ENCODE measurements at regions not wholly inside any gene's neighbourhood (a gene's known extent, or its start where the extent isn't known, plus 50 kb on each side); places are given as distances from the start of the nearest gene placed in this dataset.

DNA sequence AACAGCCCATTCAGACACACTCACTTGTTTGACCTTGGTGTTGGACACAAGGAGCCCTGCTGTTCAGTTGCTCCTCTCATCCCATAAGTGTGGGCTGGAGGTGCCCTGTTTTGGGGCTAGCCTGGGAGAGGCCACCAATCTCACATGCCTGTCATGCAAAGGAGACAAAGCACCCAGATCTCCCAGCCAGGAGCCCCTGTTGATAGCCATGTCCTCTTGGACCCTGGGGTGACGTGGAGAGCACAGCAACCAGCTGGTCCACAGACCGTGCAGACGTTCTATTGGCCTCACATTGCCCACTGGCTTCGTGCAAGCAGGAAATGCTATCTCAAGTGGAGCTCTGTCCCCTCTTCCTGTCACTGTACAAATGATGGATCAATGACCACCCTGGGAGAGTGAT is 240.8 kb downstream of the RPS24 start:
- no peak for DNase-seq (ENCODE audit: low spot score)

DNA sequence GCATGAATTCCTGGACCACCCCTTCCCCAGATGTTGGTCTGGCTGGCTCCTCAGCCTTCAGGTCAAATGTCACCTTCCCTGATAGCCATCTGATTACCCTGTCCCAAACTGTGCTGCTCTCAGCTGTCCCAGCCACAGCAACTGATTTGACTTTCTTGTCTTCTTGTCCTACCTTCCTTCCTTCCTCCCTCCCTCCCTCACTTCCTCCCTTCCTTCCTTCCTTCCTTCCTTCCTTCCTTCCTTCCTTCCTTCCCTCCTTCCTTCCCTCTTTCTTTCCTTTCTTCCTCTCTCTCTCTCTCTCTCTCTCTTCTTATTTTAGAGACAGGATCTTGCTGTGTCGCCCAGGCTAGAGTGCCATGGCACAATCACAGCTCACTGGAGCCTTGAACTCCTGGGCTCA is 242.5 kb downstream of the RPS24 start:
- DNase-seq (ENCODE audit: low spot score), result no peak

DNA sequence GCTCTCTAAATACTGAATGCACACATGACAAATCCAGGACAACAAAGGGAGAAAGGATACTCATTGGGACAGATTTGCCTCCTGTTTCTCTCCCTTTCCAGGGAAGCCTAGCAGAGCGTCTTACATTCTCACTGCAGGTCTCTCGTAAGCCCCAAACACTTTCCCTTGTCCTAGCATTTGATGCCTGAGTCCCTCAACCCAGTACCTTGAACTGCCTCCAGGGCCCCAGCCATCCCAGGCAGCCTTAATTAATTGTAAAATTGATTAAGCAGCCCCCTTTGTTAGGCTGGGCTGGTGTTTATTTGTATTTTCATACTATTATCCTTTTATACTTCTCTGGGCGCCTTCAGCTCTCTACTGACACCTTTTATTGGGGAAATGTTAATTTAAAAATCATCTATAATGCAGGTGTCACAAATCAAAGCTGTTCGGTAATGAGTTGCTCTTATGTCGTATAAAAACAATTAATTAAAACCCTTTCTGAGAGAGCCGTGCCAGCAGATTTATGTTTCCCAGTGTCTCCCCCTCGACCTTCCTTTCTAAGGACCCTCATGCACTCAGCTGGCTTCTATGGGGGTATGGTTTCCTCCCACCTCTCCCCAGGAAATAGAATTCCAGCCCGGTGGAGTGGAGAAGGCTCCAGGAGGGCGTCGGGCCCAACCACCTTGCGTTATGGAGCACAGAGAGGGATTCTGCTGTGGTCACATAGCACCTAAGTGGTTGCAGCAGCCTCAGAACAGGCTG is 243.8 kb downstream of the RPS24 start:
- DNase-seq (ENCODE audit: low spot score), result no peak

DNA sequence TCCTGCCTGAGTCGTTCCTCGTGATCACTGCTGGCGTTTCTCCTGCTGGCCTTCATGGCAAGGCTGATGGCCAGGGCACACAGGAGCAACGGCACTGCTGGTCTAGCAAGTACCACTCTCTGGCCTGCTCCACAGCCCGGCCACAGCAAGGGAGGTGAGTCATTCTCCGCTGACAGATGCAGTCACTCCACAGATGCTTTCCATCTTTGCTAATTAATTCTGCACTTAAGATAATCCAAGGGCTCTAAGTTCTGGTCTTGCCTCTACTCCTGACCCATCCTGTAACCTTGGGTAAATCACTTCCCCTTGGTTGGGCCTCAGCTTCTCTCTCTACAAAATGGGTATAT is 244.4 kb downstream of the RPS24 start:
- no peak for DNase-seq (ENCODE audit: low spot score)

DNA sequence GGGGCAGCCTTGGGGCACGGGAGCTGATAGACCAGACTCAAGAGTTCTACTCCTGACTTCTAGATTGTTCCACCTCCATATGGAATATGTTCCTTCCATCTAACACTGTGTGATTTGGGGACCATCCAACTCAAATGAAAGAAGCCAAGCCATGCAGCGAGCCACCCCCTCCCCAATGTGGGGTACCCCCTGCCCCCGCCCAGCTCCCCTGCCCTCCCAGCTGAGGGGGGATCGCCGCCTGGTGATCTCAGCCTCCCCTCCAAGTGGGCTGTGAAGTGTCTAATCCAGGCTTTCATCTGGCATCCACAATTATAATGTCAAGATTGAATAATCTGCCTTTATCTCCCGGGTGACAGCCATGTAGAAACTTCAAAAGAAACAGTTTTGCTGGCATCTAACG is 246.1 kb downstream of the RPS24 start:
- no peak for DNase-seq (ENCODE audit: low spot score)

DNA sequence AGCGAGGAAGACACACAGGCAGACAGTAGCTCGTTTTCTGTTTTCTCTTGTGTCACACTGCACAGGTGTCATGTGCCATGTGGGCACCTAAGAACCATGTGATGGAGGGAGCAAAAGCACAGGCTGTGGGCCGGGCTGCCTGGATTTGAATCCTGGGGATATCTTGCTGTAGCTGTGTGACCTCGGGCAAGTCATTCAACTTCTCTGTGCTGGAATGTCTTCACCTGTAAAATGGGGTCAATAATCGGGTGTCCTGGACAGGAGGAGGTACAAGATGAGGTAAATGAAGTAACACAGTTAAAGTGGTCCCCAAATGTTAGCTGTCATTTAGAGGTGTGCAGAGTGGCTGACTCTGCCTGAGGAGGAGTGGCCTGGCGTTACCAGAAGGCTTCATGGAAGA is 246.9 kb downstream of the RPS24 start:
- no peak for DNase-seq (ENCODE audit: low spot score)

DNA sequence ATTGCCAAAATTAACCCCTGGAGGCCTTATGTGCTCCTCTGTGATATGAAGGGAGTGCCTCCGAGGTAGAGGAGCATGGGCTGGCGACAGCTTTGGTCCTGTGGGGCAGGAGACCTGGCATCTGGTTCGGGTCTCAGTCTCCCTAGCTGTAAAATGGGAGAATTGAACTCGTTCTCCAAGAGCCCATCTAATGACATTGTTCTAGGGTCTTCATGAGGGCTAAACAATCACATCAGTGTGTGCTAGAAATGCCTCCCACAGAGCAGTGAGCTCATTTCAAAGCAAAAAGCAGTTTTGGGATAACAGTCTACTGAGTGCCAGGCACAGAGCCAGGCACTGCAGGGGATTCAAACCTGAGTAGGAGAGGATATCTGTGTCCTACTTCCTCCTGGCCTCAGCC is 248.0 kb downstream of the RPS24 start:
- DNase-seq (ENCODE audit: low spot score), result no peak

DNA sequence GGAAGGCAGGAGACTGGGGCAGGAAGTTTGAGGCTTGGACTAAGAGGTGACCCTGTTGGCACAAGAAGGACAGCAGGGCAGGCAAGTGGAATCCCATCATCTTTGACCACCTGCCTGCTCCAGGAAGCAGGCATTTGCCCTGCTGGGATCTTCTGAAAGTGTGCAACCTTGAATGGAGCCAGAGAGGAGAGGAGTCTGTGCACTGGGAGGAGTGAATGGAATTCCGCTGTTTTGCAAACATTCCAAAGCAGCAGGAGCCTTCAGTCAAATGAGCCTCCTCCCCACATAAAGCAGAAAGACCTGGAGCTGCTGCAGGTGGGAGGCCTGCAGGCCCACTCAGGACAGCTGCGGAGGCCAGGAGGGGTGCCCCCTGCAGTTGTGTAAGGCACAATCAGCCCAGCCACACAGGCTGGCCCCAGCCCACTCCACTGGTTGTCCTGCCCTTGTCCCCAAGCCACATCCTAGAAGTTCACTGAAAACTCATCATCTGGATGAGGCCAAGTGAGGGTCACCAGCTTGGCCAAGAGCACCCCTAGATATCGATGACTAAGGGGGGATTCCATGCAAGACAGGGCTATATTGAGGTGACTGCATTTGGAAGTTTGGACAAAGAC is 249.5 kb downstream of the RPS24 start:
- no peak for DNase-seq (ENCODE audit: low spot score)

DNA sequence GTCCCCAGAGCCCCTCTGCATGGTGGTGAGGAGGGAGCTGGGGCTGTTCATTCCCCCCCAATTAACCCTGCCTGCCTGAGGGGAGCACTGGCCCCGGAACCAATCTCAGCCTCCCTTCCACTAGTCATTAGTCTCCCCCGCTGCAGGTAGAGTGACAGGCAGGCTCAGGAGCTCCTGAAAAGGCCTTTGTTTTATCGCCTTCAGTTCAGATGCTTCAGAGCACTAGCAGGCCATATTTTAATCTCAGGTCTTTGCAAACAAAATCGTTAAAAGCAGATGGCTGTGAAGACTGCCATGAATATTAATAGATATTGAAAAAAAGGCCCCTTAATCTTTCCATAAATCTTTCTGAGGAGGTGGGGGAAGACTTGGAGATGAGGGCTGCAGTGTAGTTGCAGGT is 250.7 kb downstream of the RPS24 start:
- no peak for DNase-seq (ENCODE audit: low spot score)

DNA sequence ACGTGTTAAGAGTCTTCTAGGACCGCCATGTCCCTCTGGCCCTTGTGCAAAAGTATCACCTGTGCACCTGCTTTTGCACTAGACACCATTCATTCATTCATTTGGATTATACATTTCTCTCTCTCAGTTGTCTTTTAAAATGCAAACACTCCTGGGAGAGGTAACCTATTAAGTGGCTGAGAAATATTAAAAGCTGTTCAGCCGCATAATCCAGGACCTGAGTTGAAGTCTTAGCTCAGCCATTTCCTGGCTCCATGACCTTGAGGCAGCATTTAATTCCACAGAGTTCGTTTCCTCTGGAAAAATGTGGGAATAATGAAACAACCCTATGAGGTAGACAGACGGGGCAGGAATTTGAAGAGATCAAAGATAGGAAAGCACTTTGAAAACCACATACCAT is 251.6 kb downstream of the RPS24 start:
- DNase-seq (ENCODE audit: low spot score), result no peak

DNA sequence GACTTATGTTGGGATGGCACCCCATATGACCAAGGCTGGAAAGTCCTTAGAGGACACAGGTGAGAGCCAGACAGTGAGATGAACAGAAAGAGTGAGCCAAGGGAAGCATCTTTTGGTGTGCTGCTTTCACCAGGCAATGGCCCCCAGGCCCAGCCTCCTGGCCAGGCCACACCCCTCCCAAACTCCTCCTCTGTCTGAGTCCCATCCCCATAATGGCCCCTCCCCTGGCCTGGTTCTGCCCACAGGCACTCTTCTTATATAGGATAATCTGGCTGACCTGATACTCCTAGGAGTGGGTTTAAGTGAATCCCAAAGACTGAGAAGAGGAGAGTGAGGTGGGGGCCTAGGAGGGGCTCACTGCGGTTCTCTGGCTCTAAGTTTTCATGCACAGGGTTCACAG is 252.5 kb downstream of the RPS24 start:
- DNase-seq (ENCODE audit: low spot score), result no peak

DNA sequence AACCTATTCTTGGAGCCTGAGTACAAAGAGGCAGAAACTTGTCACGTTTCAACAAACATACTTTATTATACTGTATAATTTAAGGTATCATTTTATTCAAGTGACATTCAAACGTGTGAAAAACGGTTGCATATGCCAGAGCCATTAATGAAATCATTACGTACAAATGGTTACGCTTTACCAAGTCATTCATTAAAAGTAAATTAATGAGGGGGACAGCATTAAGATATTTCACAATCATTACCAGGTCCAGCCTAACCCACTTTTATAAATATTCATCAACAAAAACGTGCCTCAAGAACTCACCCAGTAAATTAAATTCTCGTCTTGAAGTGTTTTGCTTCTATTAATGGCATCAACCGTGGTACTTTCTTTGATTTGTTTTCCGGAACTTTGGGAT is 253.0 kb downstream of the RPS24 start:
- no peak for DNase-seq (ENCODE audit: low spot score)

DNA sequence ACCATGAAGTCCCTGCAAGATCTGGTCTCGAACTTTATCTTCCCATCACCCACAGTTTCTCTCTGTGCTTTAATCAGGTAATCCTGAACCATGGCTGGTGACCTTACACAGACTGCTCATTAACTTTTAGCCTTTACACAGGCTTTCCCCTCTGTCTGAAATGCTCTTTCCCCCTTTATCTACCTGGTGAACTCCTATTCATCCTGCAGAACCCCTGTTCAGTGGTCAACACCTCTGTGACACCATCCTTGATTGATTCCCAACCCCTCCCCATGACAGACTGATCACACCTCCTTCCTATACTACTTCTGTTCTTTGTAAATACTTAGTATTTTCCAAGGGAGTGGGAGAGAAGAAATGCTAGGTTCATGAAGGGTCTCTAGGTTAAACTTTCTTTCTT is 254.0 kb downstream of the RPS24 start:
- DNase-seq (ENCODE audit: low spot score), result no peak

DNA sequence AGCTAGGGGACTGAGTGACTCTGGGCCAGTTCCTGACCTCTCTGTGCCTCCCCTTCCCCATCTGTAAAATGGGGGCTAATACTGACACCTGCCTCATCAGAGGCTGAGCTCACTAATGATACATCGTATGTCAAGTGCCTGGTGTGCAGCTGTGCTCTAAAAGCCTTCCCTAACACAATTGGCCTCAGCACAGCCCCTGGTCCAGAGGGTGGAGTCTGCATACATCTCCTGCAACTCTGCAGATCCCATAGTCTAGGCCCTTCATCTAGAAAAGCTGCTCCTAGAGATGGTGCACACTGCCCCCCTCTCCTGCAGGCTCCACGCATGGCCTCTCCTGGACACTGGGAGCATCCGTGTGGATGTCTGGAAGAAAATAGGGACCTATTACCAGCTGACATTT is 255.0 kb downstream of the RPS24 start:
- no peak for DNase-seq (ENCODE audit: low spot score)

DNA sequence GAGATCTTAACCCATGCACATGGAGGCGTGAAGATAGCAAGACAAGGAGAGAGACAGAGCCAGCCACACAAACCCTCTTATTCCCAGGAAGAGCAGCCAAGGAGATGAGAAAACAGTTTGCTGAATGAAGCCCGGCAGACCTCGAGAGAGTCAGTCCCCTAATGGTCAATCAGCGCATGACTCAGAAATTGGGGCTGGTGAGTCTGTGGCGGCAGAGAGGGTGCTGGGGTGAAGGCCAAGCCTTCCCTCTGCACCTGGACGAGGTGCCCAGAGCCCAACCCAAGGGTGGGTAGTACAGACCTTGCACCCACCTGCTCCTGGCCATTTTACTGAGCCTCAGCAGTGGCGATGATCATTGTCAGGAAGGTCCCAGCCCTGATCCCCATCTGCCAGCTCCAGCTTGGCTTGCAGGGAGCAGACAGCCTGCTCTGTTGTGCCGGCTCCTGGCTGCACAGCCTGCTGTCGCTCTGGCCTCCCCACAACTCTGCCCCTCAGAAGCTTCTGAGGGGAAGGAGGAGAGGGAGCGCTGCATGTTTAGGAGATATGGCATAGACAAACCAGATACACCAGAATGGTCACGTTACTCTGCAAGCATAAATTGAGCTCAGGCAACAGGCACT is 256.6 kb downstream of the RPS24 start:
- DNase-seq (ENCODE audit: low spot score), result no peak

DNA sequence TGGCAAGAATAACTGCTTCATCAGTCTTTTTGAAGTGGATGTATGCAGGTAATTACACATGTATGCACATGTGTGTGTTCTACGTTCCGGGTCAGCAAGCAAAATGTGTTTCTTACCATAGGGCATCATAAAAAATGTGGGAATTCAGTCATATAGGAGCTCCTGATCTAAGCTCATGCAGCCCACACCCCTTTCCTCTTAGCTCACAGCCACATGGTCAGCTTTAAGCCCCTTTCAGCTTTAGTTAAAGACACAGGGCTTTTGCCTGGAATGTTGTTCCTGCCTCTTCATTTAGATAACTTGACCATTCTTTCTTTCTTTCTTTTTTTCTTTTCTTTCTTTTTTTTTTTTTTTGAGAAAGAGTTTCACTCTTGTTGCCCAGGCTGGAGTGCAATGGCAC is 258.1 kb downstream of the RPS24 start:
- DNase-seq (ENCODE audit: low spot score), result no peak

DNA sequence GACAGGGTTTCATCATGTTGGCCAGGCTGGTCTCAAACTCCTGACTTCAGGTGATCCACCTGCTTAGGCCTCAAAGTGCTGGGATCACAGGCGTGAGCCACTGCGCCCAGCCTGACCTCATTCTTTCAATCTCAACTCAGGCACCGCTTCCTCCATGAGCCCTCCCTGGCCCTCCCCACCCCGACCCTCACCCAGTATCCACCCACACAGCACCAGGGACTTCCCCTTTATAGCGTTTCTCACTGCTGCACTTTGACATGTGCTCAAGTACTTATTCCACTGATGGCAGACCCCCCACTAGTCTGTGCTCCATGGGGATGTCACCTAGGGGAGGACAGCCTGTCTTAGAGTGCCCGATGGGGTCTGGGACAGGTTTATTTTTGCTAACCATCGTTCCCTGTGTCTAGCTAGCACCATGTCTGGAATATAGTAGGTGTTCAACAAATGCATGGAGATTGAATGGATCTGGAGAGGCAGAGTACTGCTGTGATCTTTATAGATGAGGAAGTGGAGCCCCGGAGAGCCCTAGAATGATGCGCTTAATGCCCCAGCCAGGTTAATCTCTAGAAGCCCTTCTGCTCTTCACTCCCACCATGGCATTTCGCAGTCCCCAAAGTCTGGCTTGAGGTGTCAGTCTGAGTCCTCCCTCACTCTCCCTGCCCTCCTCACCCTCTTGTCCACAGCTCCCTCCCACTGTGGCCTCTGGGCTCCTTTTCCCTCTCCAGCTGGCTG is 258.8 kb downstream of the RPS24 start:
- no peak for DNase-seq (ENCODE audit: low spot score)

DNA sequence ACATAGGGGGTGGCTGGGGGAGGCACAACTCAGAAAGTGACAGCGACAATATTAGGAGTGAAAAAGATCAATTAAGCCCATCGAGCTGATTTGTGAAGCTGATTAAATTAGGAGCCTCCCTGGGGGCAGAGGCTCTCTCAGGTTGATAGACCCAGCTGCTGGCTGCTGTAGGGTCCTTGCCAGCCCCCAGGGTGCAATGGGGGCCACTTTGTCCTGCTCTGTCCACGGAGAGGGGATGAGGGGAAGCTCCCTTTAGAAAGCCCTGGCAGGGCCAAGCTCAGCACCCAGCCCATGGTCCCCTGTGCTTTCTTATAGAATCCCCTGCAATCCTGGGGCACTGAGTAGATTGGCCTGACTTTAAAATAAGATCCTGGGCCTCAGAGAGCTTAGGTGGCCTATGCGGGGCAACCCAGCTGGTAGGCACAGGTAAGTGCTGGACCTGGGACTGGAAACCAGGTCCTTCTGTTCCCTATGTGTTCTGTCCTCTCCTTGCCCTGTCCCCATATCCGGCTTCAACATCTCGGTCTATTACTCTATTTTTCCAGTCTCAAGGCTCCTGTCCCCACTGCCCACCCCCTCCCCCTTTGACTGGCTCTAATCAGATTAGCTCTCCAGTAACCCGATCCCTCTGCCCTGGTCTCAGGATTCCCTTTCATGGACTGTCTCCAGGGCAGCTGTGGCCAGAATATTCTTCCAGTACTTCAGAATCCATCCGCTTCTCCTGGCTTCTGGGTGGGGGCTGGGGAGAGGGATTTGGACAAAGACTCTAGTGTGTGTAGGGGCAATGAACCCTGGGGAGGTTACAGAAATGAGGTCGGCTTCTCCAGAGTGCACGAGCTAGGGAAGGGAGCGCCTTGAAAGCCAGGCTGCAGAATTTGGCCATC is 259.6 kb downstream of the RPS24 start:
- peak; percentile 48 for DNase-seq (ENCODE audit: low spot score)

DNA sequence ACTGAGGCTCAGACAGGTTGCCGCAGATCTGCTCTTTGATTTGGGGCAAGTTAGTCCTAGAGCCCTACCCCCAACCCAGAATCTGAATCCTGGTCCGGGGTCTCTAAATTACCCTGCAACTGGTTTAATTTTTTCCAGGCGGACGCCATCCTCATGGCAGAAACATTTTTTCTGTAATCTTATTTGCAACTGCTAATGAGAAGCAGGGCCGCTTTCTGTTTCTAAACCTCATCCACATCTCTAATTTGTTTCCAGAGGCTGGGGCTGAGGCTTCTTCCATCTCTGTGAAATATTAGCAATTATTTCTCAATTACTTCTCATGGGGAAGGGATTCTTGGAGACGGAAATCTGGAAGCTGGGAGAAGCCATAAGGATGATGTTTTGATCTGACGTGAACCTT is 261.6 kb downstream of the RPS24 start:
- no peak for DNase-seq (ENCODE audit: low spot score)

DNA sequence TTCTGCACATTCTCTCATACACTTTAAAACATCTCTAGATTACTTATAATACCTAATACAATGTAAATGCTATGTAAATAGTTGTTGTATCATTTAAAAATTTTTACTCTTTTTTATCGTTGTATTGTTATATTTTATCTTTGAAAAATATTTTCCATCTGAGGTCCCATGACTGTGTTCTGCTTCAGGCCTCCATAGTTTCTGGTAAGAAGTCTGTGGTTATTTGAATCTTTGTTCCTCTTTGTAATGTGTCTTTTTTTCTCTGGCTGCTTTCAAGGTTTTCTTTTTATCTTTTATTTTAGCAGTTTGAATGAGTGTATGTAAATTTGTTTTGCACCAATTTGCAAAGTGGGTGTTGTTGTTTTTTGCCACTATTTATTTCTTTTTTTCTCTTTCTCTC is 263.1 kb downstream of the RPS24 start:
- DNase-seq (ENCODE audit: low spot score), result no peak

DNA sequence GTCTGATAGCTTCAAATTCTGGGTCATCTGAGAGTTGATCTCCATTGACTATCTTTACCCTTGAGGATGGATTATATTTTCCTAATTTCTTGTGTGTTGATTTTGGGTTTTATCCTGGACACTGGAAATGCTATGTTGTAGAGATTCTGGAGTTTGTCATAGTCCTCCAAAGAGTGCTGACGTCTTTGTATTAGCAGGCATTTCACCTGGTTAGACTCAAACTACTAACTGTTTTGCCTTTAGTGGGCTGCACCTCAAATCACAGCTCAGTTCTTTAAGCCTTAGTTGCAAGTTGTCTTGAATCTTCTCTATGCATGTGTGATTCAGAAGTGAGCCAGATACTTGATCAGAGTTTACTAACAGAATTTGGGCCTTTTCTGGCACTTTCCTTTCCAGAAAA is 264.3 kb downstream of the RPS24 start:
- DNase-seq (ENCODE audit: low spot score), result no peak

DNA sequence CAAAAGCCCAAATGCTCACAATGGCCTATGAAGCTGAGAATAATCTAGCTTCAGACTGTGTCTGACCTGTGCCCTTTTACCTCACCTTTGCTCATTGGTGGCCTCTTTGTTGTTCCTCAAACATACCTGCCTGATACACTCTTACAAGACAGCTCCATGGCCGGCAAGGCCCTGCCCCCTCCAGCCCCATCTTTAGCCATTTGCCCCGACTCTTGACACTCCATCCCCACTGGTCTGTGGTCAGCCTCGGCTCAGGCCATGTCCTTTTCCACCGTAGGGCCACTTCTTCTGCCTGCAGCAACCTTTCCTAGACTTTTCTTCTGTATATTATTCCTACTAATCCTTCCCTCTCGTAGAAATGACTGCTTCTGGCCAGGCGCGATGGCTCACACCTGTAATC is 265.2 kb downstream of the RPS24 start:
- DNase-seq (ENCODE audit: low spot score), result no peak

All from COLO829 (cell line).